HG03139 (cell line): ENCODE measurements at regions not wholly inside any gene's neighbourhood (a gene's known extent, or its start where the extent isn't known, plus 50 kb on each side); places are given as distances from the start of the nearest gene placed in this dataset.

Experiments
- ATAC-seq: cut with Tn5 transposase; IDR thresholded peaks from one replicate; pipeline ENCODE4 v1.9.1; 2021; ENCODE audit not compliant: unreplicated experiment

DNA sequence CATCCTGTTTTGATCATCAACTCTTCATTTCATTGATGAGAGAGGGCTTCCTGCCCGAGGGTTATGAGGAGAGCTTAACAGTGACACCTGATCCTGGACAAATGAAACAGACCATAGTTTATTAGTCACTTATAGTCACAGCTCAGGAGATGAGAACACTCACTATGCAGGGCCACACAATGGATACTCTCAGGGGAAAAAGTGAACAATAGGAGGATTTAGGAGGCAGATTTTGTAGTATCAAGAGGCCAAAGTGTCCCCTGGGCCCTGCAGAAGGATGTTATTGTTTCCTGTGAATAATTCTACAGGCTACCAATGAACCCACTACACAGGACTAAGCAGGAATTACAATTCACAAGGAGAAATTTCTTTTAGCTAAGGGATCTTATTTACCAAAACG, 772.8 kb upstream of the MAN1A1 start:
- ATAC-seq = no peak

DNA sequence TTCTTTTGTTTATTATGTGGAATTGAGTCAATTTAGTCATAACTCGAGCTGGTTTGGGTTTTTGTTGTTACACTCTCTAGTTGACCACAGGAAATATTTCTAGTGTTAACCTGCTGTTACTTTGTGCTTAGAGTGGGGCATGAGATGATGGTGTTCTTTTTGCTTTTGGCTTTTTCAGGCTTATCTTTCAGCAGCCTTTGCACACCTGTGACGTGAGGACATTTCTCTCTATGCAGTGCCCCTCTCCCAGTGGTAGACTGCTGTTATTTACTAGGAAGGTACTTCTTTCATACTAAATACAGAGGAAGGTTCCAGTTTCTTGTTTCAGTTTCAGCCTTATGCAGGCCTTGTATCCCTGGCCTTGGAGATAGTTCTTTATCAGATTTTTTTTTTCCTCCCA, 766.8 kb upstream of the MAN1A1 start:
- no peak for ATAC-seq

DNA sequence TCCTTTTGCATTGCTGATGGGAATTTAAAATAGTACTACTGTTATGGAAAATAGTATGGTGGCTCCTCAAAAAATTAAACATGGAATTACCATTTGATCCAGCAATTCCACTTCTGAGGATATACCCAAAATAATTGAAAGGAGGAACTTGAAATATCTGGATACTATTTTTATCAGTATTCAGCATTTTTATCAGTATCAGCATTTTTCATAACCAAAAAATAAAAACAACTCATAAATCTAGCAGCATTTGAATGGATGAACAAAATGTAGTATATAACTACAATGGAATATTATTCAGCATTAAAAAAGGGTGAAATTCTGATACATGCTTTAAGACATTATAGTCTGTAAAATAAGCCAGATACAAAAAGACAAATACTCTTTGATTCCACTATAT, 763.4 kb upstream of the MAN1A1 start:
- no peak for ATAC-seq

DNA sequence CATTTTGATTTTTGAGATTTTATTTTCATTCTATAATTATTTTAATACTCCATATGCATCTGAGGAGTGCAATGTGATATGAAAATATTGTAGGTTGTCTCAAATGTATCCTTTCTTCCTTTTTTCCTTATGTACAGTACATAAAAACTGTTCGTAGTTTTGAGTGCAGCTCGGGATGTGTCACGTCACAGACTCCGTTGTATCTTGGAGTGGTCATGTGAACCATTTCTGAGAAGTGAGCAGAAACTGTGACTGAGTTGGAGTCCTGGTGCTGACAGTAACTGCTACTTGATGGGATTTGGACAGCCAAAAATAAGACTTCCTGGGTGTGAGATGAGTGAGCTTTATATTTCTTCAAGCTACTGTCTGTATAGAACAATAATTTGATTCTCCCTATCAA, 761.4 kb upstream of the MAN1A1 start:
- no peak for ATAC-seq

DNA sequence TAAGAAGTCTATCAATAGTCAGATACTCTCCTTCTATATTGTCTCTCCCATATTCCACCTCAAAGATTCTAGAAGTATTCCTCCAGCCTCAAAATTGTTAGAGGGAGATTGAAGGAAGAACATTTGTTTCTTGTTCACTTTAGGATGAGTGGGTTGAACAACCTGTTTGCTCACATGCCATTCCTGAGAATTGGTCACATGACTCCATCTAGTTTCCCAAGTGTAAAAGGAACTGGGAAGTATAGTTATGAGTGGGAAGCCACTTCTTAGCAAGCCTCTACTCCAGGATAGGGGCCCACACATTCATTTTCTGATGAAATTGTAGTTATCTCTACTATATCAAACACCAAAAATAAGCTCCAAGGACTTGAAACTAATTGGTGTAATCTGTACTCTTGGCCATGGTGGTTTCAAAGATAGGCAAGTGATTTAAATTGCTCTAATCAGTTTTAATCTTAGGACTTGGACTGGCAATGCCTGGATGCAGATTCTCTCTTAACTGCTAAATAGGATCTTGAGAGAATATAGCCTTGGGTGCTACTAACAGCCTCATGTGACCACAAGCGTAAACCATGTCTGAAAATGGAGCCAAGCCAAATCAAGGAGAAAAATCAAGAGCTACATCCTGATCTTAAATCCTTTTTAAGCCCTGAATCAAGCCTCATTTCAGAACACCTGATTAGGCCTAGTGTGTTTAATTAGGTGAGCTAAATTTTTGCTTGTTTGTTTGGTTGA, 758.7 kb upstream of the MAN1A1 start:
- no peak for ATAC-seq

DNA sequence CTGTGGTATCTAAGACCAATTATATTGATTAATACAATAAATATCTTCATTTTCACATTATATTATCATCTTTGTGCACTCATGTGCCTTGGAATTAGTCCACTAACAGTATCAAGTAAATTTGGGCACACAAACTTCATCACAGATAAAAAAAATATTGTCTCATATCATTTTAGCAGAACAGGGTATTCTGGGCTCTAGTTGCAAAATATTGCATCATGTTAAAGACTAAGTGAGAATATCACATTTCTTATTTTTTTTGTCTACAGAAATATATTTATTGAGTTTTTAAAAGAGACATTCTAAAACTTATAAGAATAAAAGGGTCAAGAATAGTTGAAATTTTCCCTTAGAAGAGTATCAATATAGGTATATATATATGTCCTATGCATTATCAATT, 754.1 kb upstream of the MAN1A1 start:
- no peak for ATAC-seq

DNA sequence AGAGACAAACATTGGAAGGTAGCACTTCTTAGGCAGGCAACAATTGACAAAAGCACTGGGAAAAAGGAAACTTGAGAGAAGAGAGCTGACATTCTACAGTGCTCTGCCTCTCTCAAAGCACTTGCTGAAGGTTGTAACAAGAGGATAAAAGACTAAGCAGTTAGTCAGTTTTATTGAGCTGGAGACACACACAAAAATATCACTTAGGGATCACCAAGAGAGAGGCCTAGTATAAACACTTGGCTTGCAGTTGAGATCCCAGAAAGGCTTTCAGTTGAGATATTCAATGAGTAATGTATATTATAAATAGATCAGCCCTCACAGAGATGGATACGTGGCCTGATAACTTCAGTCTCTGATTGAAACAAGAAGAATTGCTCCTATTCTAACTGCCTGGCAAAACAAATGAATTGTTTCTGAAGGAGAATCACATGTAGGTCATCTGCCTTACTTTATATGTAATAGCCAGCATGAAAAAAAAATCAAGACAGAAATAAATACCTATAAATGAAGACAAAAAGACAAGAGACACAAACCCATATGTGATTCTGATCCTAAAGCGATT, 747.2 kb upstream of the MAN1A1 start:
- ATAC-seq = no peak

DNA sequence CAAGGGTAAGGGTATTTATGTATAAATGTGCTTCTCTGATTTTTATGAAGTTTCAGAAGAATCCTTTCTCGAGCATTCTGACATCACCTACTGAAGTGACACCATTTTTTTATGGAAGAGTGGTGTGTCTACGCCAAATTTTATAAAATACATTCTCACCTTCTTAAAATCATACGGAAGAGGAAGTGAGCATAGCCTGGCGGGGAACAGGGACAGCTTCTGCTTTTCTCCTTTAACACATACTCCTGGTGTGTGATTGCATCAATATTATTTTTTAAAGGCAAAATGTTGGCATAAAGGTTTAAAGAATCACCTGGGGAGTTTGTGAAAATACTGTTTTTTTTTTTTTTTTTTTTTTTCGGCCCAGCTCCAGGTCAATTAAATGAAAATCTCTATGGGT, 733.6 kb upstream of the MAN1A1 start:
- no peak for ATAC-seq

DNA sequence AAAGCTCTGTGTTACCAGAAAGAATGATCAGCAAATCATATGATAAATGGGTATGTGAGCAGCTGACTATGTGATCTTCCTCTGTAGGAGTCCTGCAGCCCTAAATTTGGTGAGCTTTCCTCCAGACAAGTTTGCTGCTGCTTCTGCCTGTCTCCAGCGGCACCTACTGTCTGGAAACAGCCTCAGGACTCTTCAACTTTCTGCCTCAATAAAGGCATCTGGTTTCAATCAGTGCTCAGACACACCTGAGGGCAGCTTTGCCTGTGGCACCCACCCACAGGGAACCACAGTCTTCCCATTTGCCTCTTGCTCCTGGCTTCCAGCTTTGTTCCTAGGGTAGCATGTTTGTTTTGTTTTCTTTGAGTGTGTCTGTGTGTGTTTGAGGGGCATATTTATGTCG, 727.9 kb upstream of the MAN1A1 start:
- no peak for ATAC-seq

DNA sequence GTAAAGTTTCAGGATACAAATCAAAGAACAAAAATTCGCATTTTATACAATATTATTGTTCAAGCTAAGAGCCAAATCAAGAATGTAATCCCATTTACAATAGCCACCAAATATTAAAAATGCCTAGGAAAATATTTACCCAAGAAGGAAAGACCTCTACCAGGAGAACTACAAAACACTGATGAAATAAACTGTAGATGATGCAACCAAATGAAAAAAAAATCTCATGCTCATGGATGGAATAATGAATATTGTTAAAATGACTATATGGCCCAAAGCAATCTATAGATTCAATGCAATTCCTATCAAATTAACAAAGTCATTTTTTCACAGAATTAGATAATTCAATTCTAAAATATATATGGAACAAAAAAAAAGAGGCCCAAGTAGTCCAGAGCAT, 708.8 kb upstream of the MAN1A1 start:
- ATAC-seq = no peak

DNA sequence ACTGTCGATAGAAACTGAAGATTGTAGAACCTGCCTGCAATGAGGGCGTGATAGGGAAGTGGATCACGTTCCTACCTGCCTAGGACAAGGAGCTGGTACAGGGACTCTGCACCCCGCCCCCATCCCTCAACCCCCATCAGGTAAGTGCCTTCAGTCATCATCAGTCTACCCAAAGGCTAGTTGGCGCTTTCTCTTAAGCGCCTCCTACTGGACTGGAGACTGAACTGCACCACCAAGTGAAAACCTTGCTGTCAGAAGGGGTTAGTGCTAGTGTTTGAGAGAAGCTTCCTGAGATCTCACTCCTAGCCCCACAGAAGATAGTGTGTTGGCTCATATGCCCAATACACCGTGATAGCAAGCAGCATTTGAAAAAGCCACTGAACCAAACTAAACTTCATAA, 706.5 kb upstream of the MAN1A1 start:
- ATAC-seq = no peak

DNA sequence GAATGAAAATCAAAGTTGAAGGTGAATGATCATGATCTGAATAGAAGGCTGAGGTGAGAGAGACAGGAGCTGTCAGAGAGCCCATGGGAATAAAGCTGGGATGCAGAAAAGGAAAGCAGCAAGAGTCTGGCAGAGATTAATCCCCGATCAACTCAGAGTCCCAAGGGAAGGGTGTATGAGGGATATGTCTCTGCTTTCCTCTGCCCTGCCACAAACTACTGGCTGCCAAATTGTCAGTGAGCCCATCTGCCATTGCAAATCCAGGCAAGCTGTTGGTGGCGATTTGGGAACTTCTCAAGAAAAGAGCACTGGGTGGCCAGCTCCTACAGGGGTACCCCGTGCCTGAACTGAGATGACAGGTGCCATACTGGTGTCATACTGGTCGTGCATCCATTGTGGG, 705.5 kb upstream of the MAN1A1 start:
- ATAC-seq = no peak

DNA sequence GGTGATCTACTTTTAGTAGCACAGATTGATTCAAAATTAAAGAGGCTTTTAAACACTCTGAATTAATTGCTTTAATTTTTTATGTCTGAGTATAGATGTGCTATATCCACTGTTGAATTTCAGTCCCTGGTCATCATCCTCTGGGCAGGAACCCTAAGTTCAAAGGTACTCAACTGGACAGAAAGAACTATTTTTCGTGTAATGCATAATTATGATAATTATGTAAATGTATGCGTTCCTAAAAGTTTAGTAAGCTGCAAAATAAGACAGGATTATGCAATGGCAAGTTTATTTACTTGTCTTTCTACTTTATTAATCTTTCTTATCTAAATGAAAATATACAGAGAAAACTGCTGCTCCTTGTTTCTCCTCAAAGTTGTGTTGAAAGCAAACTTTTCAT, 690.1 kb upstream of the MAN1A1 start:
- ATAC-seq = no peak

DNA sequence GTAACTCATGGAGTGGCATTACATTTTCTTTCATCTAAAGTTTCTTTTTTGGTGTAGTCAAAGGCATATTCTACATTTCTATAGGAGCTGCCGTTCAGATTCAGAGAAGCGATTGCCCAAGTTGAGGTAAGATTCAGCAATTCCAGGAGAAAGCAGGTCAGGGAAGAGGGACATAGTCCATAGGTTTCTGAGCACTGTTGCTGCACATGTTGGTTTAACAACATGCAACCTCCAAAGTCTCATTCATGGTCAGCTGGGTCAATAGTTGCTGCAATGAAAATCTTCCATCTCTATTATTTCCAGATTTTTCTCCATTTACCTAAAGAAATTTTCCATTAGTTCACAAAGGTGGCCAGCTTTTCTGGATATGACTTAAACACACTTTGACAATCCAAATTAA, 682.3 kb upstream of the MAN1A1 start:
- no peak for ATAC-seq

DNA sequence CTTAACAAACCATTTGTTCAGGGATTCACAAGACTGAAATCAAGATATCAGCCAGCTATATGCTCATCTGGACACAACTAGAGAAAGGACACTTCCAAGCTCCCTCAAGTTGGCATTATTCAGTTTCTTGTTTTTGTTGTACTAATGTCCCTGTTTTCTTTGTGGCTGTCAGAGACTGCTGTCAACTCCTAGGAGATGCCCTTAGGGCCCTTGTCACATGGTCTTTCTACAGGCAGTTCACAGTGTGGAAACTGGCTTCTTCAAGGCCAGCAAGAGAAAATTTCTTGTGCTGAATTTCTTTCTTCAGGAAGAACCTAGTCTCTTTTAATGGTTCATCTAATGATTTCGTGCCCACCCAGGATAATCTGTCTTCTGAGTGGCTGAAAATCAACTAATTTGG, 677.2 kb upstream of the MAN1A1 start:
- ATAC-seq = no peak

DNA sequence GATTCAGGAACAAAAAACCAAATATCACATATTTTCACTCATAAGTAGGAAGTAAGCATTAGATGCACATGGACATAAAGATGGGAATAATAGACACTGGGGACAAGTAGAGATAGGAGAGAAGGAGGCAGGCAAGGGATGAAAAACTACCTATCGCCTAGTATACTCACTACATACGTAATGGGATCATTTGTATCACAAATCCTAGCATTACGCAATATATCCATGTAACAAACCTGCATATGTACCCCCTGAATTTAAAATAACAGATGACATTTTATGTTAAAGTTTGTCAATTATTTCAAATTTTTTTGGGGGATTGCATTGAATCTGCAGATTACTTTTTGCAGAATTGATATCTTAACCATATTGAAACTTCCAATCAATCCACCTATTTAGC, 660.5 kb upstream of the MAN1A1 start:
- ATAC-seq = no peak

DNA sequence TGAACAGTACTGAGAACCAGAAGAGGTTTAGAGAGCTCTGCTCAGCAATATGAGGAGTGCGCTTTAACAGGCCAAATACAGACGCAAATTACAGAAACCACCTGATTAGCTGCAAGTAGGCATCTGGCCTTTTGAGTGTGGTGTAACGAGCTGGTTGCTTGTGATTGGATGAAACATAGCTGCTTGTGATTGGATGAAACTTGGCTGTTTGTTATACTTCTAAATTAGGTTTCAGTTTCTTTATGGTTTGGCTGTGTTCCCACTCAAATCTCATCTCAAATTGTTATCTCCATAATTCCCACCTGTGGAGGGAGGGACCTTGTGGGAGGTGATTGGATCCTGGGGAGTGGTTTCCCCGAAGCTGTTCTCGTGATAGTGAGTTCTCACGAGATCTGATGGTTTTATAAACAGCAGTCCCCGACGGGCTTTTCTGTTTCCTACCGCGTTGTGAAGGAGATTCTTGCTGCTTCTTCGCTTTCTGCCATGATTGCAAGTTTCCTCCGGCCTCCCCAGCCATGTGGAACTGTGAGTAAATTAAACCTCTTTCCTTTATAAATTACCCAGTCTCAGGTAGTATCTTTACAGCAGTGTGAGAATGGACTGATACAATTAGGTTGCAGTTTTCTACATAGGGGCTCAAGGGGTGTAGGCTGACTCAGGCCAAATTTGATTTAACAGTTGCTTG, 655.9 kb upstream of the MAN1A1 start:
- no peak for ATAC-seq

DNA sequence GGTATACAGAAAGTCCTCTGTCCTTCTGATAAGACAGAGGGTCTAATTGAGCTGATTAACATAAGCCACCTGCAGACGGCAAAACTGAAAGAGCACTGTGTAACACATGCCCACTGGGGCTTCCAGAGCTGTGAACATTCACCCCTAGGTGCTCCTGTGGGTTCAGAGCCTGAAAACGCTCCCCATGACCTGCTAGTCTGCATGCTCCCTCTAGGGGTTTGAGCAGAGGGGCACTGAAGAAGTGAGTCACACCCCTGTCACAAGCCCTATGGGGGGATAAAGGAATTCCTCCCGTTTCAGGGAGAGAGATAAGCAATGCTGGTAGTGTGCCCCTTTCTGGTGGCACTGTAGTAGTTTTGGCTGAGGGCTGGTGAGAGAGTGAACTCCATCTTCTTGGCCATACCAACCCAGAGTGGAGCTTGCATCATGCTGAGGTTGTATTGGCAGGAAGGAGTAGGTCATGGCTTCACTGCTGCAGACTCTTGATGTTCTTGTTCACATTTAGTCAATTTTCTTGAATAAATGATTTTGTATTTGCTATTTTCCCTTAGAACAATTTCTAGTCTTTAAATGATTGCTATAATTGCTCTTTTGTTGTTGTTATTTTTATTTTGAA, 637.5 kb upstream of the MAN1A1 start:
- ATAC-seq = no peak

DNA sequence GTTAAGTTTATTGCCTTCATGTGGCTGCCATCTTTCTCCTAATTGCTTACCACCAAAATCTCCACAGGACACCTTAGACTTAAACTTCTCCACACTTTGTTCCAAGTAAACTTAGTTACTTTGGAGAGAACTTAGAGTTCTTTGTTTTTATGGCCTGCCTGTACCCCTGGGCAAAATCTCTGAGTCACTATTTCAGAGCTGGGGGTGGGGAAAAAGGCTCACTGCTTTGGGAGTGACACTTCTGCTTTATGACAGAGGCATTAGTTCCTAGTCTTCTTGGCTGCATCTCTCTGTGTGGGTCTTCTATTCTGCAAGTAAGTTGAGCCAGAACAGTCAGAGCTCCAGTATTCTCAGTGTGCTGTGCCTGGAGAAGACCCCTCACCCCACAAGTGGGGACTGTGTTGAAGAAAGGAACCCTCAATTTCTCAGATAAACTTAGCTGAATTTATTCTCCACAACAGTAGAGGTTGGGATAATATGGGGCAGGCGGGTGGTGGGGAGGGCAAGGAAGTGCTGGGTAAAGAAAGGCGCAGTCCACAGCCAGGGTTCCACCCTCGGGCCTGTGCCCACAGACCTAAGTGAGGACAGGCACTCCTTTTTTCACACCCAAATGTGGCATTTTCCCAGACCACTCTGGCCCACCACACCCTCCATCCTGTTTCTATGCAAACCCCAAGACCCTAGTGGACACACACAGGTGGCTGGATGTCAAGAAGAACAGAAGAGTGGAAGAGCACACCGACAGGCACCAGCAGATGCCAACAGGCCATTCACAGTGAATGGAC, 636.6 kb upstream of the MAN1A1 start:
- ATAC-seq = no peak

DNA sequence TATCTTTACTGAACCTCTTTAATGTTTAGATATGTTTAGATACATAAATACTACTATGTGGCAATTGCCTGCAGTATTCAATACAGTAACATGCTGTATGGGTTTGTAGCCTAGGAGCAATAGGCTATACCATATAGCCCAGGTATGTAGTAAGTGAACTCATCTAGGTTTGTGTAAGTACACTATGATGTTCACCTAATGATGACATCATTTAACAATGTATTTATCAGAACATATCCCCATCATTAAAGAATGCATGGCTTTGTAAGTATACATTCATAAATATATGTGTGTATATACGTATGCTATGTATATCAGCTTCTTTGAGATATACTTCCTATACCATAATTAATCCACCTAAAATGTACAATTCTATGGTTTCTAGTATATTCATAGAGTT, 631.2 kb upstream of the MAN1A1 start:
- no peak for ATAC-seq

DNA sequence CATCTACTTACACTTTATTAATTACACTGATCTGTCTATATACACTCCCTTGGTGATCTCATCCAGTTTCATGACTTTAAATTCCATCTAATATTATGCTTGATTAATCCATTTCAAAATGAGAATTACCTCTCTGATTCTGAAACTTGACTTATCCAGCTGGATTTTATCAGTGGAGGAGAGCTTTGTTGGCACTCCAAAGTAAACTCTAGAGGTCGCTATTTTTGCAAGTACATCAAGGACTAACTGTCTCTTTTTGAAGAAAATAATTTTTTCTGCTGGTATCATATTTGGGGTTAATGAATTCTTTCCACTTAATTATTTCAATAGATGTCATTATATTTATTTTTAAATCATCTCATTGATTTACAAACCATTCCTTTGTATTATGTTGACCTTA, 630.3 kb upstream of the MAN1A1 start:
- ATAC-seq = no peak
